ENCODE measurements at regions not wholly inside any gene's neighbourhood (a gene's known extent, or its start where the extent isn't known, plus 50 kb on each side); places are given as distances from the start of the nearest gene placed in this dataset.
"Not testable (repeated sequence)": the region's sequence is repeated elsewhere in the genome, so short reads cannot be mapped to it uniquely, and the experiment has no call there.

- H3K4me1 ChIP-seq (ENCODE audit: control insufficient read depth in 1 of 2, insufficient read depth in 2 of 2, low read length in 2 of 2); H3K27me3 ChIP-seq (ENCODE audit: insufficient read depth, low read length); DNase-seq (ENCODE audit: low read depth, low spot score); POLR2A ChIA-PET; H3K9ac ChIP-seq (ENCODE audit: low read length); H2AFZ ChIP-seq (ENCODE audit: low read depth, low read length, poor library complexity, severe bottlenecking); H4K20me1 ChIP-seq (ENCODE audit: insufficient read depth); H3K36me3 ChIP-seq (ENCODE audit: control insufficient read depth in 1 of 2, insufficient read depth in 2 of 2, low read length in 2 of 2); RAD21 ChIA-PET (ENCODE audit: low non-redundant PET in 1 of 2, low total read pairs in 2 of 2, uncharacterized antibody in 2 of 2, unreplicated experiment in 2 of 2); CTCF ChIA-PET; H3K27ac ChIP-seq (ENCODE audit: low read depth, low read length); H3K9me2 ChIP-seq (ENCODE audit: insufficient read depth); H3K79me2 ChIP-seq (ENCODE audit: insufficient read depth, low read length); ATAC-seq; intact Hi-C loops (cut with micrococcal nuclease); H3K4me3 ChIP-seq (replicated peaks in 1 of 2; ENCODE audit: low read depth in 1 of 2, low read length in 2 of 2); BruUV-seq (replicated peaks); H3K4me2 ChIP-seq (ENCODE audit: low read length); H3K9me3 ChIP-seq (ENCODE audit: control insufficient read depth in 1 of 2, insufficient read depth in 1 of 2, low read depth in 1 of 2, low read length in 2 of 2): not testable (repeated sequence)
These were observed 58.4 kb upstream of the CSPG4 start for GRCh38 chr15:75771054-75771453.

- TF ChIP-seq ZNF274 (IDR thresholded peaks at IDR 0.05; ENCODE audit: low read depth, low read length), result no peak
- TF ChIP-seq SIN3A (IDR thresholded peaks at IDR 0.05; ENCODE audit: low read depth), result no peak
- no peak for TF ChIP-seq EZH2 (IDR thresholded peaks at IDR 0.05)
- no peak for TF ChIP-seq EGR1 (IDR thresholded peaks at IDR 0.05; ENCODE audit: low read depth)
- TF ChIP-seq EZH2phosphoT487 (IDR thresholded peaks at IDR 0.05; ENCODE audit: borderline replicate concordance), result no peak
- TF ChIP-seq ELF1 (IDR thresholded peaks at IDR 0.05; ENCODE audit: borderline replicate concordance, low read depth), result no peak
- no peak for TF ChIP-seq ZBTB33 (IDR thresholded peaks at IDR 0.05; ENCODE audit: extremely low read depth, insufficient replicate concordance, low read length)
- TF ChIP-seq CEBPB (IDR thresholded peaks at IDR 0.05; ENCODE audit: low read depth), result no peak
- no peak for TF ChIP-seq ATF3 (IDR thresholded peaks at IDR 0.05)
- no peak for TF ChIP-seq SRF (IDR thresholded peaks at IDR 0.05; ENCODE audit: low read depth)
- no peak for TF ChIP-seq RAD21 (IDR thresholded peaks at IDR 0.05; ENCODE audit: low read depth)
- POLR2A ChIA-PET, result no interaction called here
- H3K4me1 ChIP-seq (ENCODE audit: control insufficient read depth in 1 of 2, insufficient read depth in 2 of 2, low read length in 2 of 2), result peaks cover 0 to under 1% of the 10 kb centered on the region in 2 experiments; a peak in 1 of 4 replicates
These were observed 57.5 kb upstream of the CSPG4 start for GRCh38 chr15:75770131-75770530.

GRCh38 chr15:75768526-75768925, 55.9 kb upstream of the CSPG4 start:
- H2AFZ ChIP-seq (ENCODE audit: low read depth, low read length, poor library complexity, severe bottlenecking); BruUV-seq (replicated peaks); DNase-seq (ENCODE audit: low read depth, low spot score); CTCF ChIA-PET; intact Hi-C loops (cut with micrococcal nuclease); RAD21 ChIA-PET (ENCODE audit: low non-redundant PET in 1 of 2, low total read pairs in 2 of 2, uncharacterized antibody in 2 of 2, unreplicated experiment in 2 of 2); H3K27me3 ChIP-seq (ENCODE audit: insufficient read depth, low read length); H3K36me3 ChIP-seq (ENCODE audit: control insufficient read depth in 1 of 2, insufficient read depth in 2 of 2, low read length in 2 of 2); H3K79me2 ChIP-seq (ENCODE audit: insufficient read depth, low read length); H3K9me3 ChIP-seq (ENCODE audit: control insufficient read depth in 1 of 2, insufficient read depth in 1 of 2, low read depth in 1 of 2, low read length in 2 of 2); H3K9ac ChIP-seq (ENCODE audit: low read length); H3K4me2 ChIP-seq (ENCODE audit: low read length); H3K9me2 ChIP-seq (ENCODE audit: insufficient read depth); H4K20me1 ChIP-seq (ENCODE audit: insufficient read depth); H3K4me1 ChIP-seq (ENCODE audit: control insufficient read depth in 1 of 2, insufficient read depth in 2 of 2, low read length in 2 of 2); H3K27ac ChIP-seq (ENCODE audit: low read depth, low read length); H3K4me3 ChIP-seq (replicated peaks in 1 of 2; ENCODE audit: low read depth in 1 of 2, low read length in 2 of 2); ATAC-seq: not testable (repeated sequence)
- POLR2A ChIA-PET, result interaction anchor here (1.1 kb wide), 1 partner anchor 9 kb away, joined by 3 read pairs; no protein-coding TSS in a partner anchor

More at GRCh38 chr15:75770131-75770530, 57.5 kb upstream of the CSPG4 start:
- Histone ChIP-seq H4K20me1 (ENCODE audit: insufficient read depth) (no peaks in the 10 kb centered on the region), H3K9ac (ENCODE audit: low read length) (no peak overlapping the region), H3K9me2 (ENCODE audit: insufficient read depth) (no peaks in the 10 kb centered on the region), H2AFZ (ENCODE audit: low read depth, low read length, poor library complexity, severe bottlenecking) (no peak overlapping the region), H3K4me2 (ENCODE audit: low read length) (no peak overlapping the region), H3K9me3 (ENCODE audit: control insufficient read depth in 1 of 2, insufficient read depth in 1 of 2, low read depth in 1 of 2, low read length in 2 of 2) (no peaks in the 10 kb centered on the region), H3K4me3 (replicated peaks in 1 of 2; ENCODE audit: low read depth in 1 of 2, low read length in 2 of 2) (no peak overlapping the region), H3K79me2 (ENCODE audit: insufficient read depth, low read length) (no peaks in the 10 kb centered on the region), H3K27me3 (ENCODE audit: insufficient read depth, low read length) (no peaks in the 10 kb centered on the region), H3K36me3 (ENCODE audit: control insufficient read depth in 1 of 2, insufficient read depth in 2 of 2, low read length in 2 of 2) (no peaks in the 10 kb centered on the region), H3K27ac (ENCODE audit: low read depth, low read length) (no peak overlapping the region)
- intact Hi-C loops (cut with micrococcal nuclease), result no loop called here
- no peak for ATAC-seq
- ChIA-PET RAD21 (ENCODE audit: low non-redundant PET in 1 of 2, low total read pairs in 2 of 2, uncharacterized antibody in 2 of 2, unreplicated experiment in 2 of 2) (no interaction called here), CTCF (no interaction called here)
- no TSS peak for BruUV-seq (replicated peaks)
- DNase-seq (ENCODE audit: low read depth, low spot score), result no peak
